HK-2 (cell line): ENCODE measurements at regions not wholly inside any gene's neighbourhood (a gene's known extent, or its start where the extent isn't known, plus 50 kb on each side); places are given as distances from the start of the nearest gene placed in this dataset.

ENCODE experiments used
- DNase-seq: peaks from one replicate; pipeline ENCODE4 v3.0.0-alpha.2; 2018; ENCODE audit not compliant: unreplicated experiment

GRCh38 chr2:200752332-200752731, 59.4 kb upstream of the BZW1 start:
- no peak for DNase-seq

- DNase-seq = no peak
Measured at GRCh38 chr2:200752835-200753234, 58.9 kb upstream of the BZW1 start.

GRCh38 chr2:200756618-200757321, 54.9 kb upstream of the BZW1 start:
- DNase-seq = peak; percentile 86

- peak; percentile 55 for DNase-seq
Measured at GRCh38 chr2:200757399-200757798, 54.3 kb upstream of the BZW1 start.

- DNase-seq = no peak
Measured at GRCh38 chr2:200758341-200758740, 53.4 kb upstream of the BZW1 start.

GRCh38 chr2:200761266-200761665, 50.4 kb upstream of the BZW1 start:
- DNase-seq = no peak
